ENCODE measurements at regions not wholly inside any gene's neighbourhood (a gene's known extent, or its start where the extent isn't known, plus 50 kb on each side); places are given as distances from the start of the nearest gene placed in this dataset.

DNA sequence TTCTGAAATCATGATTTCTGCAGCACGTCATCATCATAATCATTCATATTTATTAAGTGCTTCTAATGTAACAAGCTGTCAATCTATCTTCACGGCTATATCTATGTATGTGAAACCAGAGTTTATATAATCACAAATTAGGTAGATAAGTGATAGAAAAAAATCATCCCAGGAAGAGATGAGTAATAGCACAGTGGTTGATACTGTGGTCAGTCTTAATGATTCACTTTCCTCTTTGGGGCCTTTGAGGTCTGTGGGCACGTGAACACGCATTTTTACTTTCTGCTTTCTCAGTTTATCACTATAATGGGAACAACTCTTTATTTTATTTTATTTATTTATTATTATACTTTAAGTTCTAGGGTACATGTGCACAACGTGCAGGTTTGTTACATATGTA, 265.9 kb upstream of the NOVA1 start:
- TF ChIP-seq, protein P1, sequence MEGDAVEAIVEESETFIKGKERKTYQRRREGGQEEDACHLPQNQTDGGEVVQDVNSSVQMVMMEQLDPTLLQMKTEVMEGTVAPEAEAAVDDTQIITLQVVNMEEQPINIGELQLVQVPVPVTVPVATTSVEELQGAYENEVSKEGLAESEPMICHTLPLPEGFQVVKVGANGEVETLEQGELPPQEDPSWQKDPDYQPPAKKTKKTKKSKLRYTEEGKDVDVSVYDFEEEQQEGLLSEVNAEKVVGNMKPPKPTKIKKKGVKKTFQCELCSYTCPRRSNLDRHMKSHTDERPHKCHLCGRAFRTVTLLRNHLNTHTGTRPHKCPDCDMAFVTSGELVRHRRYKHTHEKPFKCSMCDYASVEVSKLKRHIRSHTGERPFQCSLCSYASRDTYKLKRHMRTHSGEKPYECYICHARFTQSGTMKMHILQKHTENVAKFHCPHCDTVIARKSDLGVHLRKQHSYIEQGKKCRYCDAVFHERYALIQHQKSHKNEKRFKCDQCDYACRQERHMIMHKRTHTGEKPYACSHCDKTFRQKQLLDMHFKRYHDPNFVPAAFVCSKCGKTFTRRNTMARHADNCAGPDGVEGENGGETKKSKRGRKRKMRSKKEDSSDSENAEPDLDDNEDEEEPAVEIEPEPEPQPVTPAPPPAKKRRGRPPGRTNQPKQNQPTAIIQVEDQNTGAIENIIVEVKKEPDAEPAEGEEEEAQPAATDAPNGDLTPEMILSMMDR (IDR thresholded peaks at IDR 0.05): no peak
- TF ChIP-seq POLR2AphosphoS5 (IDR thresholded peaks at IDR 0.05): no peak
- no peak for TF ChIP-seq POLR2A (IDR thresholded peaks at IDR 0.05)
- TF ChIP-seq EP300 (IDR thresholded peaks at IDR 0.05): no peak

DNA sequence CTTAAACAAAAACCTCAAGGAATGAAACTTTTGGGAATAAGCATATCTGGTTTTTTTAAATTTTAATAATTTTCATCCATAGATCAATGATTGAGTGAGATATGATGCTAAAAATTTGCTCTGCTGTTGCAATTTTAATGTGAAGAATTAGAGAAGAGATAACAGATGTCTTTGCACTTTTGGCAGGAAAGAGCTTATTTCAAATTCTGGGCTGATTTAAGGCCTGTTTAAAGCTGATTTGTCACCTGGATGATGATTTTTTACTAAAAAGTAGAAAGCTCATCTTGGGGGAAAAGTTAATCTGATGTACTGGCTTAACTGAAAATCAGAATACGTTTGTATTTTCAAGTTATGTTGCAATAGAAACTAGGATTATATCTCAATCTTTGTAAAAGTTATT, 268.9 kb upstream of the NOVA1 start:
- H3K4me1 ChIP-seq: no peaks in the 10 kb centered on the region
- TF ChIP-seq POLR2A (IDR thresholded peaks at IDR 0.05): no peak
- no peak for TF ChIP-seq EP300 (IDR thresholded peaks at IDR 0.05)
- TF ChIP-seq POLR2AphosphoS5 (IDR thresholded peaks at IDR 0.05): no peak
- TF ChIP-seq, protein P1 (IDR thresholded peaks at IDR 0.05): no peak

More for the DNA sequence above, 265.9 kb upstream of the NOVA1 start:
- 64 to 81% methylated on average over 3 to 5 of the region's 5 CpGs for WGBS, 2 donors (ENCODE audit: low coverage in 1 of 2)
- Histone ChIP-seq H3K36me3 (no peaks in the 10 kb centered on the region), H3K27me3 (no peaks in the 10 kb centered on the region), H3K4me3 (no peak overlapping the region), H3K4me1 (no peaks in the 10 kb centered on the region), H3K27ac (no peak overlapping the region), H3K9me3 (no peaks in the 10 kb centered on the region)
- no peak for ATAC-seq

DNA sequence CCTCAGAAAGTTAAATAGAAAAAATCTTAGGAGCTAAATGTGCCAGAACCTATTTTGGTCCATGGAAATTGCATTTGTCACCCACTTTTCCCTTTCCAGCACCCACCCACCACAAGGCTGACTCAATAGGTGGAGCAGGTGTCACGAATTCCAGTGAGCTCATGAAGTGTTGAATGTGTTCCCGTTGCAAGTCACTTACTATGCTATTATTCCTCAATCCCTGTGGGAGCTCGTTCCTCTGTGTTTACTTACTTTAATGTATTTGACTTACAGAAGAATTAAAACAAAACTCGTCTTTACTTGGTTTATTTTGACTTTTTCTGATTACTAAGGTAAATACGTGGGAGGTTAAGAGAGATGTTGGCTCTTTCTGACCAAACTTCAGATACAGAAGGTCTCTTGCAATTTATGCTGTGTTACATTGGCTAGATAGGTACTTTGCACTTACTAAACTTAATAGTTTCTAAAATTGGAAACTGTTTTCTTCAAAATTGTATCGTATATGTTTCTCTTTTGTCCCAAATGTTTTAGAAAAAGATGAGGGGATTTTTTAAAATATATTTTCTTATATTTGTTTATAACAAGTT, 269.4 kb upstream of the NOVA1 start:
- Histone ChIP-seq H3K27ac (peak overlapping the region in 1 of 4 donors; percentile 14), H3K4me1 (no peaks in the 10 kb centered on the region), H3K9me3 (no peaks in the 10 kb centered on the region), H3K4me3 (no peak overlapping the region), H3K36me3 (no peaks in the 10 kb centered on the region), H3K27me3 (no peaks in the 10 kb centered on the region)
- WGBS, 2 donors (ENCODE audit: low coverage in 1 of 2): 25 to 28% methylated on average over 6 of the region's 6 CpGs
- ATAC-seq: peak; percentile 69
- TF ChIP-seq POLR2AphosphoS5 (IDR thresholded peaks at IDR 0.05): peak; percentile 33
- TF ChIP-seq, protein P1 (IDR thresholded peaks at IDR 0.05): no peak

More for the DNA sequence above, 268.9 kb upstream of the NOVA1 start:
- Histone ChIP-seq H3K27me3 (no peaks in the 10 kb centered on the region), H3K36me3 (no peaks in the 10 kb centered on the region), H3K4me3 (no peak overlapping the region), H3K9me3 (no peaks in the 10 kb centered on the region), H3K27ac (no peak overlapping the region)
- WGBS, 2 donors (ENCODE audit: low coverage in 1 of 2): 40% methylated on average over 1 of the region's 1 CpG; no CpG with 5 or more reads in 1 of the 2 donors
- ATAC-seq: no peak

DNA sequence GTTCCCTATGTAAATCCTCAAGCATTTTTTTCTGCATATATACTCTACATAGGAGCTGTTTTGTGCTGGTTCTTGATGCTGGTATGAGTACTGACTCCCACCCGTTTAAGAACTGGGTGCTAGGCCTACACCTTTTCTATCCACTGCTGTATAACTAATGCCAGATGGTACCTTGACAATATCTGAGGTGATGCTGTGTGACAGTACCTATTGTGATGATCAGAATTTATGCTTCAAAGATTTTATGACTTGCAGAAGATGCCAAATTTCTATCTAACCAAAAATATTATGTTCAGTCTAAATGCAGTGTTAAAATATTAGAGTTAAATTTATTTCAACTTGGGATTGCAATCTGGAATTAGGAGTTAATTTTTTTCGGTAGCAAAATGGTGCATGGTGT, 272.3 kb upstream of the NOVA1 start:
- Histone ChIP-seq H3K27me3 (no peaks in the 10 kb centered on the region), H3K9me3 (no peaks in the 10 kb centered on the region), H3K36me3 (no peaks in the 10 kb centered on the region), H3K4me3 (no peak overlapping the region), H3K4me1 (peaks cover 0 to 5% (median 0%) of the 10 kb centered on the region in 3 donors), H3K27ac (no peak overlapping the region)
- TF ChIP-seq POLR2A (IDR thresholded peaks at IDR 0.05) (no peak), POLR2AphosphoS5 (IDR thresholded peaks at IDR 0.05) (no peak), EP300 (IDR thresholded peaks at IDR 0.05) (no peak)
- WGBS, 2 donors (ENCODE audit: low coverage in 1 of 2): 72 to 90% methylated on average over 2 of the region's 2 CpGs
- no peak for ATAC-seq

DNA sequence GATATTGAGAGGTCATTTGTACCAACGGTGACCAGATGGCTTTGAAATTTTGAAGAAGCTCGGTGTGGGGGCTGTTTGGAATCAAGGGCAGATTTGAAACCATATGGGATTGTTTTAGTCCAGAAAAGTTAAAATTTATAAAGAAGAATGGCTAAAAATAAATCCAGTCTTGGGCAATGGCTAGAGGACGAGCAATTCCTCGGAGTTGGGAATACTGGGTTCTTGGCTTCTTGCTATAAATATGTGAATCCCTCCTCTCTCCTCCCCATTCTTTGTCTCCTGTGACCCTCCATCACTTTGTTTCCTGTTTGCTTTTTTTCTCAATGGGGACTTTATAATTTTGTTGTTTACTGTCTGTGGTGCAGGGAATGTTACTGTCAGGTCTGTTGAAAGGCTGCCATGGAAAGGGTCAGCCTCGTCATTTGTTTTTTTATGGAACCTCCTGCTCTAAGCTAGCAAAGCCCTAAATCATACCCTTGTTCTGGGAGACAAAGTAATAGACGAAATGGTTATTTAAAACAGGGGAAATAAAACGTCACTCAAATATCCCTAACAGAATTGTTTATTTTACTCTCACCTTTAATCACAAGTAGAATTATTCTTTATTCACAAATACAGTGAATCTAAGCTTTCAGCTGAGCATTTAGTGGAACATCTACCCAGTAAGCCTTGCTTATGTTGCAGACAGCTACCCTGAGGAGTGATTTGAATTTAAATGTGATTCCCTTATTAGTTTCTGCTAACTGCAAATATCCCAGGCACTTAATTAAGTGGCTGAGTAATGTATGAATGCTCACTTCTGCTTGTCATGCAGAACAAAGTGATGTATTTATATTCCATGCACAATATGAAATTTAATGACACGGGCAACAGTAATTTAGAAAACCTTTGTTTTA, 273.1 kb upstream of the NOVA1 start:
- Histone ChIP-seq H3K27me3 (no peaks in the 10 kb centered on the region), H3K36me3 (no peaks in the 10 kb centered on the region), H3K9me3 (no peaks in the 10 kb centered on the region), H3K27ac (no peak overlapping the region), H3K4me1 (peaks cover 0 to 5% (median 0%) of the 10 kb centered on the region in 3 donors), H3K4me3 (no peak overlapping the region)
- no peak for ATAC-seq
- TF ChIP-seq EP300 (IDR thresholded peaks at IDR 0.05) (no peak), POLR2A (IDR thresholded peaks at IDR 0.05) (no peak), POLR2AphosphoS5 (IDR thresholded peaks at IDR 0.05) (no peak)
- TF ChIP-seq, protein P1 (IDR thresholded peaks at IDR 0.05): no peak
- WGBS, 2 donors (ENCODE audit: low coverage in 1 of 2): 41 to 42% methylated on average over 8 of the region's 8 CpGs

All from gastroesophageal sphincter (tissue), 4 donors.